ENCODE measurements at regions not wholly inside any gene's neighbourhood (a gene's known extent, or its start where the extent isn't known, plus 50 kb on each side); places are given as distances from the start of the nearest gene placed in this dataset.

DNA sequence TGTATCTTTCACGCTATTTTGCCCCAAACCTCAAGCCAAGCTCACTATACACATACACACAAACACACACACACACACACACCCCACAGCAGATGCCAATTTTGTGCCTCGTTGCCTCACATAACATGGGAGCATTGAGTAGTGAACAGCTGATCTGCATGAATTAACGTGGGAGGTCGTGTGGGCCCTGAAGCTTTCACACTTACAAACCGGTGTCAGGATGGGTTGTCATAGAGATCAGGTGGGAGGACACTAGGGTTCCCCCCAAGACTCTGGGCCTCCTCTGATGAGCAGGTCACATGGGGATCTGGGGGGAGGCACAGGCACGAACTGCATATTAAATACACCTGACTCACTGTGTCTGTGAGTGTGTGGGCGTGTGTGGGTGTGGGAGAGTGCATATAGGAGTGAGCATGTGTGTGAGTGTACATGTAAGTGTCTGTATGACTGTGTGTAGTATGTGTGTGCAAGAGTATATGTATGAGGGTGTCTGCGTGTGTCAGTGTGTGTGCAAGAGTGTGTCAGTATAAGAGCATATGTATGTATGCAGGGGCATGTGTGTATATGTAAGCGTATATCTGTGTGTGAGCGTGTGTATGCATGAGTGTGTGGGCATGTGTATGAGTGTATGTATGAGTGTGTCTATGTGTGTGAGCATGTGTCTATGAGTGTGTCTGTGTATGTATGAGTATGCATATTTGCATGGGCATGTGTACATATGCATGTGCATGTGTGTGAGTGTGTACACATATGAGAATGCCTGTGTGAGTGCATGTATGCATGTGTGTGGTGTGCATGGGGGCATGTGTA, 370.4 kb downstream of the PREX1 start:
- no peak for TF ChIP-seq EZH2phosphoT487 (IDR thresholded peaks at IDR 0.05; ENCODE audit: borderline replicate concordance)
- TF ChIP-seq, protein P1, sequence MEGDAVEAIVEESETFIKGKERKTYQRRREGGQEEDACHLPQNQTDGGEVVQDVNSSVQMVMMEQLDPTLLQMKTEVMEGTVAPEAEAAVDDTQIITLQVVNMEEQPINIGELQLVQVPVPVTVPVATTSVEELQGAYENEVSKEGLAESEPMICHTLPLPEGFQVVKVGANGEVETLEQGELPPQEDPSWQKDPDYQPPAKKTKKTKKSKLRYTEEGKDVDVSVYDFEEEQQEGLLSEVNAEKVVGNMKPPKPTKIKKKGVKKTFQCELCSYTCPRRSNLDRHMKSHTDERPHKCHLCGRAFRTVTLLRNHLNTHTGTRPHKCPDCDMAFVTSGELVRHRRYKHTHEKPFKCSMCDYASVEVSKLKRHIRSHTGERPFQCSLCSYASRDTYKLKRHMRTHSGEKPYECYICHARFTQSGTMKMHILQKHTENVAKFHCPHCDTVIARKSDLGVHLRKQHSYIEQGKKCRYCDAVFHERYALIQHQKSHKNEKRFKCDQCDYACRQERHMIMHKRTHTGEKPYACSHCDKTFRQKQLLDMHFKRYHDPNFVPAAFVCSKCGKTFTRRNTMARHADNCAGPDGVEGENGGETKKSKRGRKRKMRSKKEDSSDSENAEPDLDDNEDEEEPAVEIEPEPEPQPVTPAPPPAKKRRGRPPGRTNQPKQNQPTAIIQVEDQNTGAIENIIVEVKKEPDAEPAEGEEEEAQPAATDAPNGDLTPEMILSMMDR (conservative IDR thresholded peaks at IDR 0.05; ENCODE audit: low read length), result no peak
